K562 (cell line): ENCODE measurements at regions not wholly inside any gene's neighbourhood (a gene's known extent, or its start where the extent isn't known, plus 50 kb on each side); places are given as distances from the start of the nearest gene placed in this dataset.

Experiments used
- ATAC-seq: fragments of 200-7000 bp; cut with Tn5 transposase; 3 replicates; pipeline ENCODE4 v1.9.1; 2020; ENCODE audit warnings: moderate library complexity
- BruUV-seq: library from RNA; stranded (reverse); fragments of 400-500 nt; replicated peaks from 2 replicates; lab custom pipeline; 2021; lab: Mats Ljungman, UMichigan
- CTCF ChIA-PET: fragments of 300-600 bp; formaldehyde crosslinking; extraction: SDS; loops from one replicate; lab custom pipeline; 2021; ENCODE audit warnings: low intra/inter-chr PET ratio; lab: Yijun Ruan, JAX
- POLR2A ChIA-PET: fragments of 300-600, 350-650 bp; sonication (Branson Sonifier 250); formaldehyde crosslinking; extraction: SDS; loops from one replicate; lab custom pipeline; 2021; ENCODE audit warnings: antibody characterized with exemption, inconsistent platforms; lab: Yijun Ruan, JAX
- DNase-seq, 4 experiments: peaks; one replicate each; pipeline versions ENCODE4 v3.0.0 to v3.0.0-alpha.2; 2011 to 2018; ENCODE audit warnings: low spot score in 3 of 4, mixed read lengths in 3 of 4; ENCODE audit errors: extremely low read depth in 1 of 4
- FAIRE-seq: peaks from 2 replicates; lab custom pipeline; 2011; peaks lifted over from hg19 to GRCh38; lab: Jason Lieb, UNC
- H2AFZ ChIP-seq: 2 replicates; pipeline ENCODE4 v1.6.0; 2011; ENCODE audit warnings: low read depth, low read length, control low read depth, inconsistent platforms
- H3K27ac ChIP-seq: fragments of 200-600 bp; 3 replicates; pipeline ENCODE4 v1.8.0; 2011; ENCODE audit warnings: low read depth, mild to moderate bottlenecking, control low read depth, inconsistent platforms, low read length, moderate library complexity, mixed read lengths; ENCODE audit errors: extremely low read depth
- H3K27me3 ChIP-seq, 2 experiments: fragments of 300-600 bp in 1 of 2; 2 replicates in 1 of 2; 3 replicates in 1 of 2; pipeline versions ENCODE4 v1.6.0 to v1.8.0; 2011; ENCODE audit warnings: inconsistent platforms in 2 of 2, low read length in 2 of 2, mild to moderate bottlenecking in 1 of 2, mixed read lengths in 1 of 2, moderate library complexity in 1 of 2; ENCODE audit not compliant: control insufficient read depth in 2 of 2, insufficient read depth in 2 of 2
- H3K36me3 ChIP-seq: fragments of 300-600 bp; 3 replicates; pipeline ENCODE4 v1.8.0; 2011; ENCODE audit warnings: mild to moderate bottlenecking, low read length, inconsistent platforms; ENCODE audit not compliant: control insufficient read depth, insufficient read depth
- H3K4me1 ChIP-seq, 2 experiments: fragments of 200-600 bp in 1 of 2; replicated peaks in 1 of 2; 2 replicates in 1 of 2; 3 replicates in 1 of 2; pipeline versions ENCODE4 v1.5.1 to v1.8.0; 2011; ENCODE audit warnings: inconsistent platforms in 2 of 2, low read length in 2 of 2, mild to moderate bottlenecking in 1 of 2, mixed read lengths in 1 of 2, moderate library complexity in 1 of 2; ENCODE audit not compliant: control insufficient read depth in 2 of 2, insufficient read depth in 2 of 2
- H3K4me2 ChIP-seq: 2 replicates; pipeline ENCODE4 v1.6.1; 2011; ENCODE audit warnings: low read length, control low read depth, inconsistent platforms, mixed read lengths; ENCODE audit not compliant: insufficient read depth
- H3K4me3 ChIP-seq: fragments of 200-600 bp; sonication (generic), shearing (Covaris generic); 2 replicates; pipeline ENCODE4 v1.5.1; 2016; ENCODE audit warnings: control low read depth, inconsistent platforms
- H3K79me2 ChIP-seq: fragments of 200-600 bp; 3 replicates; pipeline ENCODE4 v1.8.0; 2011; ENCODE audit warnings: low read length, inconsistent platforms; ENCODE audit not compliant: control insufficient read depth, insufficient read depth
- H3K9ac ChIP-seq, 2 experiments: 2 replicates each; pipeline versions ENCODE4 v1.6.0 to v1.6.1; 2011; ENCODE audit warnings: low read depth in 2 of 2, low read length in 2 of 2, control low read depth in 1 of 2, inconsistent platforms in 1 of 2, mild to moderate bottlenecking in 1 of 2, mixed read lengths in 1 of 2; ENCODE audit not compliant: insufficient read depth in 1 of 2
- H3K9me1 ChIP-seq: one replicate; pipeline ENCODE4 v1.6.0; 2011; ENCODE audit warnings: inconsistent platforms, mild to moderate bottlenecking, low read length, moderate library complexity; ENCODE audit not compliant: control insufficient read depth, insufficient read depth
- H3K9me3 ChIP-seq: replicated peaks from 2 replicates; pipeline ENCODE4 v1.5.1; 2011; ENCODE audit warnings: low read depth, low read length, inconsistent platforms; ENCODE audit not compliant: control insufficient read depth, insufficient read depth
- H4K20me1 ChIP-seq: replicated peaks from 2 replicates; pipeline ENCODE4 v1.6.1; 2011; ENCODE audit warnings: low read length, inconsistent platforms, mixed read lengths; ENCODE audit not compliant: control insufficient read depth, insufficient read depth
- BRD9 ChIP-seq: fragments of 450-650 bp; IDR thresholded peaks from 2 replicates; pipeline ENCODE4 v1.6.1; 2018; ENCODE audit warnings: low read depth; ENCODE audit not compliant: partially characterized antibody
- GABPA ChIP-seq: fragments of 200-800 bp; sonication (Bioruptor generic); conservative IDR thresholded peaks from 2 replicates; pipeline ENCODE4 v1.6.1; 2016; ENCODE audit warnings: low read depth, missing genetic modification characterization, missing compliant biosample characterization
- HDGF ChIP-seq: fragments of 450-650 bp; IDR thresholded peaks from 2 replicates; pipeline ENCODE4 v1.6.1; 2016
- HIVEP1 ChIP-seq: fragments of 250-450 bp; sonication (Bioruptor Pico); IDR thresholded peaks from 2 replicates; pipeline ENCODE4 v1.4.0; 2020; ENCODE audit warnings: mild to moderate bottlenecking
- HOXB6 ChIP-seq: fragments of 250-450 bp; sonication (Bioruptor Pico); IDR thresholded peaks from 2 replicates; pipeline ENCODE4 v1.5.1; 2022; ENCODE audit warnings: mild to moderate bottlenecking, borderline replicate concordance
- KDM2B ChIP-seq: fragments of 250-450 bp; sonication (Bioruptor Pico); IDR thresholded peaks from 2 replicates; pipeline ENCODE4 v1.8.0; 2021; ENCODE audit warnings: mild to moderate bottlenecking, moderate library complexity
- KHSRP ChIP-seq: fragments of 450-650 bp; IDR thresholded peaks from 2 replicates; pipeline ENCODE4 v1.6.1; 2017
- NFE2 ChIP-seq: IDR thresholded peaks from 2 replicates; pipeline ENCODE4 v1.6.1; 2014; ENCODE audit warnings: antibody characterized with exemption, low read depth
- POLR2A ChIP-seq: fragments of 450-650 bp; conservative IDR thresholded peaks from 2 replicates; pipeline ENCODE4 v1.6.1; 2016
- SMARCA5 ChIP-seq: fragments of 450-650 bp; IDR thresholded peaks from 2 replicates; pipeline ENCODE4 v1.6.1; 2016
- SRSF3 ChIP-seq: fragments of 200-400 bp; formaldehyde crosslinking; IDR thresholded peaks from 2 replicates; pipeline ENCODE4 v1.6.1; 2016; ENCODE audit warnings: mild to moderate bottlenecking, low read length, moderate library complexity; ENCODE audit not compliant: insufficient read depth
- ZFP36 ChIP-seq: fragments of 150-350 bp; IDR thresholded peaks from 2 replicates; pipeline ENCODE4 v1.6.1; 2018; ENCODE audit warnings: low read length, low read depth; ENCODE audit not compliant: partially characterized antibody
- ZKSCAN8 ChIP-seq: fragments of 200-800 bp; sonication (Bioruptor generic); IDR thresholded peaks from 2 replicates; pipeline ENCODE4 v1.6.1; 2016; ENCODE audit warnings: missing genetic modification characterization, missing compliant biosample characterization
- ZNF24 ChIP-seq: fragments of 450-650 bp; IDR thresholded peaks from 2 replicates; pipeline ENCODE4 v1.6.1; 2016
- ZNF431 ChIP-seq: sonication (generic); formaldehyde crosslinking; IDR thresholded peaks from 2 replicates; pipeline ENCODE4 v1.8.0; 2022; ENCODE audit warnings: mild to moderate bottlenecking, missing genetic modification reagents
- WGBS: fragments of 100-300 bp; shearing (Covaris generic); methylation state at CpG from one replicate; pipeline ENCODE4 v1.1.6; 2016; ENCODE audit warnings: low coverage, mixed read lengths; ENCODE audit not compliant: insufficient coverage; ENCODE audit errors: missing lambda C conversion rate; 5-methylcytosine and 5-hydroxymethylcytosine counted together
- in situ Hi-C: fragments of 300-500 bp; cut with MboI; formaldehyde crosslinking; loops from 4 replicates; pipeline ENCODE4 v1.15.0; 2018; ENCODE audit warnings: inconsistent platforms, mixed read lengths
- intact Hi-C: fragments of 100-400 bp; cut with micrococcal nuclease; formaldehyde crosslinking; loops from 2 replicates; pipeline ENCODE4 v1.14.2; 2022
- TF ChIP-seq, protein P1 (sequence below), 3 experiments: fragments of 200-800 bp in 1 of 3; sonication (Bioruptor generic) in 1 of 3; sonication (generic) in 1 of 3; formaldehyde crosslinking in 1 of 3; IDR thresholded peaks; 2 replicates each; pipeline versions ENCODE4 v1.6.1 to v1.8.0; 2016 to 2022; ENCODE audit warnings: mild to moderate bottlenecking in 2 of 3, missing compliant biosample characterization in 2 of 3, missing genetic modification characterization in 2 of 3, missing genetic modification reagents in 1 of 3
- TF ChIP-seq, protein P2 (sequence below): sonication (generic); formaldehyde crosslinking; IDR thresholded peaks from 2 replicates; pipeline ENCODE4 v1.8.0; 2023; ENCODE audit warnings: mild to moderate bottlenecking, missing genetic modification reagents
- TF ChIP-seq, protein P3 (sequence below), 2 experiments: fragments of 200-800 bp in 1 of 2; sonication (Bioruptor generic) in 1 of 2; sonication (generic) in 1 of 2; formaldehyde crosslinking in 1 of 2; IDR thresholded peaks in 1 of 2; conservative IDR thresholded peaks in 1 of 2; 2 replicates each; pipeline versions ENCODE4 v1.5.0 to v1.6.1; 2016 to 2020; ENCODE audit warnings: missing compliant biosample characterization in 1 of 2, missing genetic modification characterization in 1 of 2, missing genetic modification reagents in 1 of 2
- TF ChIP-seq, protein P4 (sequence below): sonication (generic); formaldehyde crosslinking; IDR thresholded peaks from 2 replicates; pipeline ENCODE4 v1.9.0; 2022; ENCODE audit warnings: mild to moderate bottlenecking, missing genetic modification reagents
- TF ChIP-seq, protein P5 (sequence below): fragments of 250-450 bp; sonication (Bioruptor Pico); IDR thresholded peaks from 2 replicates; pipeline ENCODE4 v1.8.0; 2022; ENCODE audit warnings: inconsistent platforms

DNA sequence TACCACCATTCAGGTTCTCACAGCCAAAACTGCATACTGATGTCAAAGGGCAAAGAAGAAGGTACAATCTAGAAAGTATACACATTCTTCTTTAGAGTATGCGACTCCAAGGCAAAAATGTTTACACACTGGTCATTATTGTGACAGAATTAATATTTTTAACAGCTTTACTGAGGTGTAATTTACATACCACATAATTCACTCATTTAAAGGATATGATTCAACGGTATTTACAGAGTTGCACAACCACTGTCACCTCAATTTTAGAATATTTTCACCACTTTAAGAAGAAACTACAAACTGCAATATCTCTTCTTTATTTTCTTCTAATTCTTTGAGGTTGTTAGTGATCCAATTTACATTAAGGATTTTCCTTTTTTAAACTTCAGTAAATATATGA is 325.4 kb upstream of the SMIM31 start:
- Histone ChIP-seq H2AFZ (no peak overlapping the region), H4K20me1 (no peaks in the 10 kb centered on the region), H3K9ac (no peak overlapping the region), H3K27ac (no peak overlapping the region), H3K9me1 (no peaks in the 10 kb centered on the region), H3K27me3 (no peaks in the 10 kb centered on the region), H3K4me2 (no peak overlapping the region), H3K4me1 (no peaks in the 10 kb centered on the region), H3K79me2 (no peaks in the 10 kb centered on the region), H3K9me3 (no peaks in the 10 kb centered on the region), H3K36me3 (no peaks in the 10 kb centered on the region), H3K4me3 (no peak overlapping the region)
- DNase-seq (no peak), FAIRE-seq (no peak), ATAC-seq (no peak)
- intact Hi-C loops (no loop called here), in situ Hi-C loops (no loop called here)
- ChIA-PET CTCF (no interaction called here), POLR2A (no interaction called here)
- no TSS peak for BruUV-seq
- 5% methylated on average over 2 of the region's 2 CpGs for WGBS
- no peak for TF ChIP-seq POLR2A
- TF ChIP-seq SMARCA5, result no peak
- TF ChIP-seq, protein P1, sequence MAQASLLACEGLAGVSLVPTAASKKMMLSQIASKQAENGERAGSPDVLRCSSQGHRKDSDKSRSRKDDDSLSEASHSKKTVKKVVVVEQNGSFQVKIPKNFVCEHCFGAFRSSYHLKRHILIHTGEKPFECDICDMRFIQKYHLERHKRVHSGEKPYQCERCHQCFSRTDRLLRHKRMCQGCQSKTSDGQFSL (CRISPR knock-in tag; IDR thresholded peaks at IDR 0.05), result no peak
- TF ChIP-seq, protein P1 (tag; IDR thresholded peaks at IDR 0.05), result no peak
- TF ChIP-seq HDGF, result no peak
- TF ChIP-seq, protein P2, sequence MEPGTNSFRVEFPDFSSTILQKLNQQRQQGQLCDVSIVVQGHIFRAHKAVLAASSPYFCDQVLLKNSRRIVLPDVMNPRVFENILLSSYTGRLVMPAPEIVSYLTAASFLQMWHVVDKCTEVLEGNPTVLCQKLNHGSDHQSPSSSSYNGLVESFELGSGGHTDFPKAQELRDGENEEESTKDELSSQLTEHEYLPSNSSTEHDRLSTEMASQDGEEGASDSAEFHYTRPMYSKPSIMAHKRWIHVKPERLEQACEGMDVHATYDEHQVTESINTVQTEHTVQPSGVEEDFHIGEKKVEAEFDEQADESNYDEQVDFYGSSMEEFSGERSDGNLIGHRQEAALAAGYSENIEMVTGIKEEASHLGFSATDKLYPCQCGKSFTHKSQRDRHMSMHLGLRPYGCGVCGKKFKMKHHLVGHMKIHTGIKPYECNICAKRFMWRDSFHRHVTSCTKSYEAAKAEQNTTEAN (CRISPR knock-in tag), result no peak
- TF ChIP-seq SRSF3, result no peak
- TF ChIP-seq BRD9, result no peak
- TF ChIP-seq, protein P3, sequence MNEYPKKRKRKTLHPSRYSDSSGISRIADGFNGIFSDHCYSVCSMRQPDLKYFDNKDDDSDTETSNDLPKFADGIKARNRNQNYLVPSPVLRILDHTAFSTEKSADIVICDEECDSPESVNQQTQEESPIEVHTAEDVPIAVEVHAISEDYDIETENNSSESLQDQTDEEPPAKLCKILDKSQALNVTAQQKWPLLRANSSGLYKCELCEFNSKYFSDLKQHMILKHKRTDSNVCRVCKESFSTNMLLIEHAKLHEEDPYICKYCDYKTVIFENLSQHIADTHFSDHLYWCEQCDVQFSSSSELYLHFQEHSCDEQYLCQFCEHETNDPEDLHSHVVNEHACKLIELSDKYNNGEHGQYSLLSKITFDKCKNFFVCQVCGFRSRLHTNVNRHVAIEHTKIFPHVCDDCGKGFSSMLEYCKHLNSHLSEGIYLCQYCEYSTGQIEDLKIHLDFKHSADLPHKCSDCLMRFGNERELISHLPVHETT (CRISPR knock-in tag; conservative IDR thresholded peaks at IDR 0.05 in 1 of 2, IDR thresholded peaks at IDR 0.05 in 1 of 2), result no peak
- no peak for TF ChIP-seq HIVEP1
- no peak for TF ChIP-seq ZKSCAN8 (CRISPR knock-in tag)
- TF ChIP-seq, protein P4, sequence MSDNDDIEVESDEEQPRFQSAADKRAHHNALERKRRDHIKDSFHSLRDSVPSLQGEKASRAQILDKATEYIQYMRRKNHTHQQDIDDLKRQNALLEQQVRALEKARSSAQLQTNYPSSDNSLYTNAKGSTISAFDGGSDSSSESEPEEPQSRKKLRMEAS (CRISPR knock-in tag), result no peak
- no peak for TF ChIP-seq HOXB6 (CRISPR knock-in tag)
- no peak for TF ChIP-seq ZFP36
- TF ChIP-seq KDM2B (CRISPR knock-in tag), result no peak
- TF ChIP-seq, protein P5, sequence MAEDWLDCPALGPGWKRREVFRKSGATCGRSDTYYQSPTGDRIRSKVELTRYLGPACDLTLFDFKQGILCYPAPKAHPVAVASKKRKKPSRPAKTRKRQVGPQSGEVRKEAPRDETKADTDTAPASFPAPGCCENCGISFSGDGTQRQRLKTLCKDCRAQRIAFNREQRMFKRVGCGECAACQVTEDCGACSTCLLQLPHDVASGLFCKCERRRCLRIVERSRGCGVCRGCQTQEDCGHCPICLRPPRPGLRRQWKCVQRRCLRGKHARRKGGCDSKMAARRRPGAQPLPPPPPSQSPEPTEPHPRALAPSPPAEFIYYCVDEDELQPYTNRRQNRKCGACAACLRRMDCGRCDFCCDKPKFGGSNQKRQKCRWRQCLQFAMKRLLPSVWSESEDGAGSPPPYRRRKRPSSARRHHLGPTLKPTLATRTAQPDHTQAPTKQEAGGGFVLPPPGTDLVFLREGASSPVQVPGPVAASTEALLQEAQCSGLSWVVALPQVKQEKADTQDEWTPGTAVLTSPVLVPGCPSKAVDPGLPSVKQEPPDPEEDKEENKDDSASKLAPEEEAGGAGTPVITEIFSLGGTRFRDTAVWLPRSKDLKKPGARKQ (CRISPR knock-in tag), result no peak
- TF ChIP-seq ZNF24, result no peak
- no peak for TF ChIP-seq NFE2
- TF ChIP-seq GABPA (tag), result no peak
- no peak for TF ChIP-seq KHSRP
- no peak for TF ChIP-seq ZNF431
